Transverse colon (tissue), 4 donors: ENCODE measurements at regions not wholly inside any gene's neighbourhood (a gene's known extent, or its start where the extent isn't known, plus 50 kb on each side); places are given as distances from the start of the nearest gene placed in this dataset.

Source experiments
- CTCF ChIP-seq, 5 experiments: fragments of 200-600 bp in 3 of 5; fragments of 450-650 bp in 2 of 5; sonication (generic) in 3 of 5; IDR thresholded peaks; 1 replicate in 2 of 5; 2 replicates in 3 of 5; pipeline ENCODE4 v1.5.1; 2016 to 2017; ENCODE audit warnings: antibody characterized with exemption in 5 of 5, inconsistent platforms in 3 of 5, mild to moderate bottlenecking in 2 of 5, moderate library complexity in 1 of 5
- EP300 ChIP-seq: sonication (generic); formaldehyde crosslinking; IDR thresholded peaks from one replicate; pipeline ENCODE4 v1.6.1; 2017; ENCODE audit warnings: antibody characterized with exemption, low read depth
- POLR2A ChIP-seq: fragments of 450-650 bp; IDR thresholded peaks from one replicate; pipeline ENCODE4 v1.6.1; 2016; ENCODE audit warnings: antibody characterized with exemption, mild to moderate bottlenecking, moderate library complexity
- POLR2AphosphoS5 ChIP-seq, 3 donors: sonication (generic); formaldehyde crosslinking; IDR thresholded peaks; one replicate each; pipeline ENCODE4 v1.6.1; 2016; ENCODE audit warnings: antibody characterized with exemption in 3 of 3

GRCh38 chr4:74517996-74518395, 73.1 kb downstream of the AREG start:
- no peak for TF ChIP-seq CTCF (IDR thresholded peaks at IDR 0.05)
- TF ChIP-seq POLR2A = no peak
- TF ChIP-seq EP300 = no peak
- TF ChIP-seq POLR2AphosphoS5 (IDR thresholded peaks at IDR 0.05) = no peak
